DND-41 (cell line): ENCODE measurements at regions not wholly inside any gene's neighbourhood (a gene's known extent, or its start where the extent isn't known, plus 50 kb on each side); places are given as distances from the start of the nearest gene placed in this dataset.

Experiments
- EZH2 ChIP-seq: IDR thresholded peaks from 3 replicates; pipeline ENCODE4 v1.6.1; 2012; ENCODE audit warnings: borderline replicate concordance, low read depth, mild to moderate bottlenecking, moderate library complexity, low read length, inconsistent platforms; ENCODE audit not compliant: severe bottlenecking
- TF ChIP-seq, protein P1 (sequence below): IDR thresholded peaks from 2 replicates; pipeline ENCODE4 v1.5.1; 2012; ENCODE audit warnings: borderline replicate concordance, low read length, moderate library complexity, mild to moderate bottlenecking; ENCODE audit not compliant: poor library complexity, severe bottlenecking; ENCODE audit errors: extremely low read depth

DNA sequence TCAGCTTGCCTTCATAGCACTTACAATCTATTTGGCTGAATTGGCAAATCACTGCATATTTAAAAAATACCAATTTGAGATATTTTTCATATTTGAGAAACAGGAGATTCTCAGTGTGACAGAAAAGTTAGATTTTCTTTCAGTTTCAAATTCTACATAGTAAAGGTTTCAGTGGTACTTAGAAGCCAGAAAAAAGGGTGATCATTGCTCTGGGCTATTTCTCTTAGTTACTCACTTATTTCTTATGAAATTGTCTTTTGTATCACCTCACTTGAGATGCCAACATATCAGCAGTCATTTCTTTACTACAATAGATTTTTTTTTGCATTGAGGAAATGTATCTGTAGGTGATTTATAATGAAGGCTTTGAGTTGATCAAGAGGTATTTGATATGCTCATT lies 478.2 kb downstream of the GATA3 start:
- TF ChIP-seq, protein P1, sequence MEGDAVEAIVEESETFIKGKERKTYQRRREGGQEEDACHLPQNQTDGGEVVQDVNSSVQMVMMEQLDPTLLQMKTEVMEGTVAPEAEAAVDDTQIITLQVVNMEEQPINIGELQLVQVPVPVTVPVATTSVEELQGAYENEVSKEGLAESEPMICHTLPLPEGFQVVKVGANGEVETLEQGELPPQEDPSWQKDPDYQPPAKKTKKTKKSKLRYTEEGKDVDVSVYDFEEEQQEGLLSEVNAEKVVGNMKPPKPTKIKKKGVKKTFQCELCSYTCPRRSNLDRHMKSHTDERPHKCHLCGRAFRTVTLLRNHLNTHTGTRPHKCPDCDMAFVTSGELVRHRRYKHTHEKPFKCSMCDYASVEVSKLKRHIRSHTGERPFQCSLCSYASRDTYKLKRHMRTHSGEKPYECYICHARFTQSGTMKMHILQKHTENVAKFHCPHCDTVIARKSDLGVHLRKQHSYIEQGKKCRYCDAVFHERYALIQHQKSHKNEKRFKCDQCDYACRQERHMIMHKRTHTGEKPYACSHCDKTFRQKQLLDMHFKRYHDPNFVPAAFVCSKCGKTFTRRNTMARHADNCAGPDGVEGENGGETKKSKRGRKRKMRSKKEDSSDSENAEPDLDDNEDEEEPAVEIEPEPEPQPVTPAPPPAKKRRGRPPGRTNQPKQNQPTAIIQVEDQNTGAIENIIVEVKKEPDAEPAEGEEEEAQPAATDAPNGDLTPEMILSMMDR, result no peak
- no peak for TF ChIP-seq EZH2
